ENCODE measurements at regions not wholly inside any gene's neighbourhood (a gene's known extent, or its start where the extent isn't known, plus 50 kb on each side); places are given as distances from the start of the nearest gene placed in this dataset.

DNA sequence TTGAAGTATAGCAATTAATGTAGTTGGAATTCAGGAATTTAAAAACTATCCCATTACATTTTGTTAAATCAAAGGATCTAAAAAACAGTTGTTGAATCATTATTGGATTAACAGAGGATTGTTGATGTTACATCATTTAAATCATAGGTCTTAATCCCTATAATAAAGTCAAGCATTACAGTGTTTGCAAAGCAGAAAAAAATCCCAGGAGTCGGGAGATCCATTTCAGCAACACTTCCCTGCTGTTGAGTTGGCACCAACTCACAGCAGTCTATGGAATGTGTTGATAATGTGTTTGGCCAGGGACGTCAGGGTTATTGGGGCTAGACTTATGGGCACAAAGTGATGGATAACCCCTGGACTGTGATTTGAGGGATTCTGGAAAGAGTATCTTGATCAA is 99.1 kb upstream of the TMTC1 start (continued):
- TF ChIP-seq, protein P1, sequence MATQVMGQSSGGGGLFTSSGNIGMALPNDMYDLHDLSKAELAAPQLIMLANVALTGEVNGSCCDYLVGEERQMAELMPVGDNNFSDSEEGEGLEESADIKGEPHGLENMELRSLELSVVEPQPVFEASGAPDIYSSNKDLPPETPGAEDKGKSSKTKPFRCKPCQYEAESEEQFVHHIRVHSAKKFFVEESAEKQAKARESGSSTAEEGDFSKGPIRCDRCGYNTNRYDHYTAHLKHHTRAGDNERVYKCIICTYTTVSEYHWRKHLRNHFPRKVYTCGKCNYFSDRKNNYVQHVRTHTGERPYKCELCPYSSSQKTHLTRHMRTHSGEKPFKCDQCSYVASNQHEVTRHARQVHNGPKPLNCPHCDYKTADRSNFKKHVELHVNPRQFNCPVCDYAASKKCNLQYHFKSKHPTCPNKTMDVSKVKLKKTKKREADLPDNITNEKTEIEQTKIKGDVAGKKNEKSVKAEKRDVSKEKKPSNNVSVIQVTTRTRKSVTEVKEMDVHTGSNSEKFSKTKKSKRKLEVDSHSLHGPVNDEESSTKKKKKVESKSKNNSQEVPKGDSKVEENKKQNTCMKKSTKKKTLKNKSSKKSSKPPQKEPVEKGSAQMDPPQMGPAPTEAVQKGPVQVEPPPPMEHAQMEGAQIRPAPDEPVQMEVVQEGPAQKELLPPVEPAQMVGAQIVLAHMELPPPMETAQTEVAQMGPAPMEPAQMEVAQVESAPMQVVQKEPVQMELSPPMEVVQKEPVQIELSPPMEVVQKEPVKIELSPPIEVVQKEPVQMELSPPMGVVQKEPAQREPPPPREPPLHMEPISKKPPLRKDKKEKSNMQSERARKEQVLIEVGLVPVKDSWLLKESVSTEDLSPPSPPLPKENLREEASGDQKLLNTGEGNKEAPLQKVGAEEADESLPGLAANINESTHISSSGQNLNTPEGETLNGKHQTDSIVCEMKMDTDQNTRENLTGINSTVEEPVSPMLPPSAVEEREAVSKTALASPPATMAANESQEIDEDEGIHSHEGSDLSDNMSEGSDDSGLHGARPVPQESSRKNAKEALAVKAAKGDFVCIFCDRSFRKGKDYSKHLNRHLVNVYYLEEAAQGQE (IDR thresholded peaks at IDR 0.05): no peak
- TF ChIP-seq HNF4G (IDR thresholded peaks at IDR 0.05) (no peak), GABPA (IDR thresholded peaks at IDR 0.05 in 1 of 2, conservative IDR thresholded peaks at IDR 0.05 in 1 of 2) (no peak), EGR1 (IDR thresholded peaks at IDR 0.05; ENCODE audit: low read depth in 2 of 2) (no peak)

- no peaks in the 10 kb centered on the region for H3K27me3 ChIP-seq (ENCODE audit: control insufficient read depth in 4 of 4, insufficient read depth in 4 of 4, low read length in 3 of 4)
- DNase-seq (ENCODE audit: low spot score): no peak
- peaks cover 0 to 3% (median 1%) of the 10 kb centered on the region in 4 donors for H3K9me3 ChIP-seq (ENCODE audit: control insufficient read depth in 4 of 4, low read length in 3 of 4)
- H3K4me3 ChIP-seq (ENCODE audit: low read depth in 1 of 3, low read length in 3 of 3): no peak overlapping the region
- peaks cover 0 to 1% (median 0%) of the 10 kb centered on the region in 4 donors for H3K36me3 ChIP-seq (ENCODE audit: control insufficient read depth in 4 of 4, insufficient read depth in 3 of 4, low read depth in 1 of 4, low read length in 3 of 4)
- no peak for TF ChIP-seq RAD21 (IDR thresholded peaks at IDR 0.05)
- TF ChIP-seq FOXA2 (IDR thresholded peaks at IDR 0.05): no peak
- TF ChIP-seq NR2F2 (IDR thresholded peaks at IDR 0.05): no peak
- no peak for TF ChIP-seq FOXA1 (IDR thresholded peaks at IDR 0.05)
- TF ChIP-seq ZBTB33 (IDR thresholded peaks at IDR 0.05): no peak
- TF ChIP-seq GABPA (IDR thresholded peaks at IDR 0.05 in 1 of 2, conservative IDR thresholded peaks at IDR 0.05 in 1 of 2): no peak
- TF ChIP-seq, protein P2, sequence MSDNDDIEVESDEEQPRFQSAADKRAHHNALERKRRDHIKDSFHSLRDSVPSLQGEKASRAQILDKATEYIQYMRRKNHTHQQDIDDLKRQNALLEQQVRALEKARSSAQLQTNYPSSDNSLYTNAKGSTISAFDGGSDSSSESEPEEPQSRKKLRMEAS (IDR thresholded peaks at IDR 0.05): no peak
- TF ChIP-seq YY1 (IDR thresholded peaks at IDR 0.05): no peak
- TF ChIP-seq HNF4G (IDR thresholded peaks at IDR 0.05): no peak
- no peak for TF ChIP-seq JUND (IDR thresholded peaks at IDR 0.05)
- TF ChIP-seq, protein P3, sequence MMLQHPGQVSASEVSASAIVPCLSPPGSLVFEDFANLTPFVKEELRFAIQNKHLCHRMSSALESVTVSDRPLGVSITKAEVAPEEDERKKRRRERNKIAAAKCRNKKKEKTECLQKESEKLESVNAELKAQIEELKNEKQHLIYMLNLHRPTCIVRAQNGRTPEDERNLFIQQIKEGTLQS (IDR thresholded peaks at IDR 0.05): no peak
- TF ChIP-seq, protein P1 (IDR thresholded peaks at IDR 0.05): no peak
- TF ChIP-seq SP1 (IDR thresholded peaks at IDR 0.05): no peak
- TF ChIP-seq, protein P4, sequence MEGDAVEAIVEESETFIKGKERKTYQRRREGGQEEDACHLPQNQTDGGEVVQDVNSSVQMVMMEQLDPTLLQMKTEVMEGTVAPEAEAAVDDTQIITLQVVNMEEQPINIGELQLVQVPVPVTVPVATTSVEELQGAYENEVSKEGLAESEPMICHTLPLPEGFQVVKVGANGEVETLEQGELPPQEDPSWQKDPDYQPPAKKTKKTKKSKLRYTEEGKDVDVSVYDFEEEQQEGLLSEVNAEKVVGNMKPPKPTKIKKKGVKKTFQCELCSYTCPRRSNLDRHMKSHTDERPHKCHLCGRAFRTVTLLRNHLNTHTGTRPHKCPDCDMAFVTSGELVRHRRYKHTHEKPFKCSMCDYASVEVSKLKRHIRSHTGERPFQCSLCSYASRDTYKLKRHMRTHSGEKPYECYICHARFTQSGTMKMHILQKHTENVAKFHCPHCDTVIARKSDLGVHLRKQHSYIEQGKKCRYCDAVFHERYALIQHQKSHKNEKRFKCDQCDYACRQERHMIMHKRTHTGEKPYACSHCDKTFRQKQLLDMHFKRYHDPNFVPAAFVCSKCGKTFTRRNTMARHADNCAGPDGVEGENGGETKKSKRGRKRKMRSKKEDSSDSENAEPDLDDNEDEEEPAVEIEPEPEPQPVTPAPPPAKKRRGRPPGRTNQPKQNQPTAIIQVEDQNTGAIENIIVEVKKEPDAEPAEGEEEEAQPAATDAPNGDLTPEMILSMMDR (IDR thresholded peaks at IDR 0.05; ENCODE audit: low read depth, low read length, missing input control): no peak
- no peak overlapping the region for H3K9ac ChIP-seq (ENCODE audit: low read depth in 1 of 2, low read length in 2 of 2)
- no peaks in the 10 kb centered on the region for H3K4me1 ChIP-seq (ENCODE audit: control insufficient read depth in 4 of 4, insufficient read depth in 4 of 4, low read length in 3 of 4)
- 70% methylated on average over 3 of the region's 3 CpGs for WGBS
- no peak overlapping the region for H3K27ac ChIP-seq (ENCODE audit: low read depth in 1 of 2, low read length in 2 of 2)
Observed at GRCh38 chr12:29880987-29881386, 97.2 kb upstream of the TMTC1 start.
